ENCODE measurements at regions not wholly inside any gene's neighbourhood (a gene's known extent, or its start where the extent isn't known, plus 50 kb on each side); places are given as distances from the start of the nearest gene placed in this dataset.

DNA sequence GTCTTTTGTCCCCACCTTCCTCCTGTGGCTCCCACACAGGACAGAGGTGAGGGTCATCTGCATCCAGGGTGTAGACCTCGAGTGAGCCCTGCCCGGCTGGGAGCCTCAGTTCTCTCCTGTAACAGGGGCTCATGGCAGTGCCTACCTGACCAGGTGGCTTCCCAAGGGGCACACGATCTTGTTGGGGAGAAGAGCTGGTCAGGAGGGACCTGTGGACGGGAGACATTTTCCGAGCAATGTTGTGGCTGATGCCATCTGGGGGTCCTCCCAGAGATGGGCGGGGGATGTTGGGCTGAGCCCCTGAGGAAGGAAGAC, 51.9 kb downstream of the CEBPB start:
- in situ Hi-C loops (cut with MboI; ENCODE audit: low sequenced_read_pairs), result no loop called here

DNA sequence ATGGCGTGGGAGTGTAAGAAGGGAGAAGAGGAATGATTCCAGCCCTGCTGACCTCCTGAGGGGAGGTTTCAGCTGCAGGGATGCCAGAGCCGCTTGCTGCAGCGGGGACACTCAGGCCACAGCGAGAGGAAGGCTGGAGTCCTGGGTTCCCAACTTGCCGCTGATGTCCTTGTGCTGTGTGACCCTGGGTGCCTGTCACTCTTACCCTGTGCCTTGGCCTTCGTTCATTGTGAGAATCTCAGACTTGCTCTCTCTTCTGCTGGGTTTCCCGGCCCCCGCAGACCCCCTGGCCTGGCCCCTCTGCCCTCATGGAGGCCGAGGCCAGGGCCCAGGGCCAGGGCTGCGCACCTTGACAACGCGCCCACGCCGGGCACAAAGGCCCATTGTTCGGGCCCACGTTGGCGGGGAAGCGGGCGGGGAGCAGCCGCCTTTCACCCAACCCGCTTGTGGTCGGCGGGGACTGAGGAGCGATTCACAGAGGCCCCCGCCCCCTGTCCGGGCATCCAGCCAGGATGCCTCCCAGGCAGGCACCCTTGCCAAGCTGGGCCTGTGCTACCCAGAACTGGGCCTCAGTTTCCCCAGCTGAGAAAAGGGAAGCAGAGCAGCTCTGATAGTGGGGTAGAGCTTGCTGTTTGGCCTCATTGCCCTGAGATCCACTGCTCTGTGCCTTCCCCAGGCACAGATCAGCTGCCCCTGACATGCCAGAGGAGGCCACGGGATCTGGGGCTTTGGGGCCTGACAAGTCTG, 52.4 kb downstream of the CEBPB start:
- in situ Hi-C loops (cut with MboI; ENCODE audit: low sequenced_read_pairs), result no loop called here

DNA sequence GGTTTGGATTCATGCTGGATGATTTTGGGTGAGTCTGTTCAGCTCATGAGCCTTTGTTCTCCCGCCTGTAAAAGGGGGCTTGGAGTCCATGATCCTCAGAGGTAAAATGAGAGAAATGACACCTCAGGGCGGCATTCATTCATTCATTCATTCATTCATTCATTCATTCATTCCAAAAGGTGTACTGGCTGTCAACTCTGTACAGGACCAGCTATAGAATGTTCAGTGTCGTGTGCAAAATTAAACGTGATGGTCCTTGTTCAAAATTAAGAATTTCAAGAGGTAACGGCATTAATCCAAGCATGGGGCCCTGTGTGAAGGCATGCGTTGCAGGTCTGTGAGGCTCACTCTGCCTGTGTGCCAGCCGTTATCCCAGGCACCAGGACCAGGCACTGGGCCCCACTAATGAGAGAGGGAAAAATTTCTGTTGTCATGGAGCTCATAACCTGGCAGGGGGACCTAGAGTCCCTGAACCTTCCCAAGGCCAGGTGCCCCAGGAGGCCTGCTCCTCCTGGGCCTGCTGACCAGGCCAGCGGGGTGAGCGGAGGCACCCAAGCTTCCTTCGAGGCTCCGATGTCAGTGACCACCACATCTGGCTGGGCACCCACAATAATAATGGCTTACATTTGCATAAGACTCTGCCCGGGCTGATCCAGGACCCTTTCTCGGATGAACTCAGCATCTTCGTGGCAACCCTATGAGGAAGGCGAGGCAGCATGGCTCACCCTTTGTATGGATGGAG, 53.2 kb downstream of the CEBPB start:
- in situ Hi-C loops (cut with MboI; ENCODE audit: low sequenced_read_pairs), result no loop called here

DNA sequence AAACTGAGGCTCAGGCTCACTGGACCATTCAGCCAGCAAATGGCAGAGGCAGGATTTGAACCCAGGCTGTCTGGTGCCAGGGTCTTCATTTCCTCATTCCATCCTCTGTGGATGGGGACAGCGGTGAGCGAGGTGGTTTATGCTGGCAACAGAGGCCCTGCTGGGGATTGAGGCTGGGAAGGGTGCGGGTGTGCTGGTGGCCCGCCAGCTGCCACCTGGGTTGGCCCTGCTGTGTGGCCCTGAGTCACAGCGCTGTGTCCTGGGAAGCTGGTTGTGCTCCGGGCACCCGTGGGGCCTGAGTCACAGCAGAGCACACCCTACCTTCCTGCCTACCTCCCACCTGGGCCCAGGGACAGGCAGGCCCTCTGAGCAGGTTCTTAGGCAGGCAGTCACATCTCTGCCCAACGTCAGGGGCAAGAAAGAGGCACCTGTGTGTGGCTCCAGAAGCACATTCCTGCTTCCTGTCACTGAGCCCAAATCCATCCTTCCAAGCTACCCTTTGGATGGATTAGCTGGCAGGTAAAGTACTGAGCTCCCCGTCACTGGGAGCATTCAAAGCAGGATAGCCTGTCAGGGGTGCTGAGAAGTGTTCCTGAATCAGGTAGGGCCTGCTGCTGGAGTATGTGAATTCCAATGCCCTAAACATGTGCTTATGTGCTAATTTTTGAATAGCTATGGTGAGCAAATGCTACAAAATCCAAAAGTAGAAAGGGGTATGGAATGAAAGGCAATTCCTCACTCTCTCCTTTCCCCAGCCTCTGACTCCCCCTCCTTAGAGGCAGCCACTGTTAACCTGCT, 53.9 kb downstream of the CEBPB start:
- in situ Hi-C loops (cut with MboI; ENCODE audit: low sequenced_read_pairs), result no loop called here

DNA sequence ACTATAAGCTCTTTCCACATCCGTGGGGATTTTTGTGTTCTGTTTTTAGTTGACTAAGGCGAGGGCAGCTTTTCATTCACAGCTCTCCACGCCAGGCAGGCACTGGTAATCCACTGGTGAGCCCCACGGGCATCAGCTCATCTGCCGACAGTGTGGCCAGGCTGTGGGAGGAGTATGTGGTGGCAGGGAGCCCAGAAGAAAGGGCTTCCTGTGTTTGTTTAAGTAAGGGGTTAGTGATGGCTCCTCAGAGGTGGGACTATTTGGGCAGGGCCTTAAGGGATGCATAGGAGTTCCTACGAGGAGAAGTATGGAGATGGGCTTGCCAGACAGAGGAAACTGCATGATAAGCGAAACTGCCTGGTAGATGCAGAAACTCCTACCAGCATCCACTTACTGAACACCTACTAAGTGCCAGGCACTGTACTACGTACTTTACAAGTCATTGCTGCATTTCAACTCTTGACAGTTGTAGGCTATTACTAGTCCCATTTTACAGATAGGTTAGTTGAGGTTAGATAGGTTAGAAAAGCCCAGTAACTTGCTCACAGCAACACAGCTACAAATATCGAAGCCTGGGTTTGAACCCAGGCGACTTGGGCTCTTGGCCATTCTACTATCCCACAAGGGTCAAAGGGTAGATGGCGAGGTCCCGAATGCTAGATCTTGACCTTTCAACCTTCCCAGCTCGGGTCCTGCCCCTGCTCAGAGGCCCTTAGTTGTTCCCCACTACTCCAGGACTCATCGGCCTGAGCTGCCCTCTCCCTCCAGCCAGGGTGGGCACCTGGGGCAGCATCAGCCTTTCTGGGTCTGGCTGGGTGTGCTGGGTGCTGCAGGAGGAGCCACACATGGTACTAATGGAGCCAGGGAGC, 55.1 kb downstream of the CEBPB start:
- in situ Hi-C loops (cut with MboI; ENCODE audit: low sequenced_read_pairs), result no loop called here

DNA sequence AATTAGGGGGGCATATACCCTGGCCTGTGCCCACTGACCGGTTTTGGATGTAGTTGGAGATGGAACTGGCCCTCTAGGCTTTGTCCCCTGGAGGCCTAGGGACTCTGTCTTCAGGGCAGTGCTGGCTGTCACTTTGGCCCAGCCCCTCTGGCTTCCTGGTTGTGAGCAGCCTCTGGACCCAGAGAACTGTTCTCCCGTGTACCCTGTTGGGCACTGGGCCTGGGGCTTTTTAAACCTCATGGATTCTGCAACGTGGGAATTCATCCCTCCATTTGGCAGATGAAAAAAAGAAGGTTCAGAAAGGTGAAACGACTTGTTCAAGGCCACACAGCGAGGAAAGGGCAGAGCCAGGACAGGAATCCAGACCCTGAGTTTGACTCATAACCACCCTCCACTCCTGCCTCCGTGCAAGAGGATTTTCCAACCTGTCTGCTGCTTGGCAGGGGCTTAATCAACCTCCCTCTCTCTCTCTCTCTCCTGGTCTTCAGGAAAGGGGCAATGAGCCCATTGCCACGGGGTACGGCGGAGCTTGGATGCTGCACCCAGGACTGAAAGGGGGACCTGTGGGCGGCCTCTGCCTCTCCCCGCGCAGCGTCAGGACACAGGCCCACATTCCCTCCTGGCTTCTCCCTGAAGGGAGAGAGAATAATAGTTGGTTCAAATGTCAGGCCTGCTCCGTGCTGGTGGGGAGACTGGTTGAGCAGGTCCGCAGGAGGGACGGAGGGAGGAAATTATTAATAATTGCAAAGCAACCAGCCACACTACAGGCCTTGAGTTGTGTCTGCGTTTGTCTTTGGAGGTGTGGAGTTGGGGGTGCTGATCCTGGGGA, 56.0 kb downstream of the CEBPB start:
- in situ Hi-C loops (cut with MboI; ENCODE audit: low sequenced_read_pairs), result no loop called here

DNA sequence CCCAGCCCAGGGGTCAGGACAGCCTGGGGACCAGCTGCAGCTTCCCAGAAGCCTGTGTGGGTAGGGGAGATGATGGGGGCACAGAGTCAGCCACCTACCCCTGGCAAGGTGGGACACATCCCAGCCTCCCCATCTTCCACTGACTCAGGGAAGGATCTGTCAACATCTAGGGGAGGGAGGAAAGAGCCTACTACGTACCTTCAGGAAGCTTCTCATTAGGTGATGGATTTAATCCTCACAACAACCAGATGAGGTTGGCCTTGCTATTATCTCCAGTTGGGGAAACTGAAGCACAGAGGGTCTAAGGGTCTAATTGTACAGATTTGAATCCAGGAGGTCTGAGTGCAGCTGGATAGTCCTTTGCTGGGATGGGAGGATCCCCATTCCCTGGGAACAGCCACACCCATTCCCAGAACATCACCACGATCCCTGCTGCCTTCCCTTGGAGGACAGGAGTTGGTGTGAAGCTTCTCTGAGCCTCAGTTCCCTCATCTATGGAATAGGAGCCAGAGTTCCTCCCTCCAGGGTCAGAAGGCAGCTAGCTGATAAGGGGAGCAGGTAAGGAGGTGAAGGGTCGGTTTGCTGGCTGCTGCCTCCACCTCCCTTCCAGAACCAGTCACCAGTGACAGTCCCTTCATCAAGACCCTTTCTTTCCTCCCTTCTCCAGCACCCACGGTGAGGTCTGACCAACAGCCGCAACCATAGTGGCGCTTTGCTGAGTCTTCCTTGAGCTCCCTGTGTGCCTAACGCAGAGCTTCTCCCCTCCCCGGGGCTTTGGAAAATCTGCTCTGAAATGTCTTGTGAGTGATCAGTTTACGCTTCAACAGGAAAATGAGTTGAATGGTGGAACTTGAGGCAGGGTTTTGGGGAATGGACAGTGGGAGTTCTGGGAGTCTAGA, 56.8 kb downstream of the CEBPB start:
- in situ Hi-C loops (cut with MboI; ENCODE audit: low sequenced_read_pairs), result no loop called here

DNA sequence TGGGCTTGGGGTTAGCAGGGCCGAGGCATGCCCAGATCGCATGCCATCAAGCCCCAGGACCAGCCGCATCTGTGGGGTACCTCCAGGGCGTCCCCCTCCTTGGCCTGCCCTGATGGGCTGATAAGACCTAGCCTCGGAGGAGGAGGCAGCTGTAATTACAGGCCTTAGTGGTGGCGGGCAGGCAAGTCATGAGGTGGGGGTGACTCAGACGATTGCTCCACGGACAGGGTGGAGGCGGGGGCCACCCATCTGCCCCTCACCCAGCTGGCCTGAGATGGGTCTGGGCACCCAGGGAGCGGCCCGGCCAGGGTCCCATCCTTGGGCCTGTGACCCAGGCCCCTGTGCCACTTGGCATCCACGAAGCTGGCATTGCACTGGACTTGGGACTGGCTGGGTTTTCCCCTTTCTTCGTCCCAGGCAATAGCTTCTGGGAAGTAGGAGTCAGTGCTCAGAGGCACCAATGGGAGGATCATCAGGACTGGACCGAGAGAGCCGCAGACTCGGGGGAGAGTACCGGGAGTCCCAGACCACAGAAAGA, 57.5 kb downstream of the CEBPB start:
- in situ Hi-C loops (cut with MboI; ENCODE audit: low sequenced_read_pairs), result no loop called here

DNA sequence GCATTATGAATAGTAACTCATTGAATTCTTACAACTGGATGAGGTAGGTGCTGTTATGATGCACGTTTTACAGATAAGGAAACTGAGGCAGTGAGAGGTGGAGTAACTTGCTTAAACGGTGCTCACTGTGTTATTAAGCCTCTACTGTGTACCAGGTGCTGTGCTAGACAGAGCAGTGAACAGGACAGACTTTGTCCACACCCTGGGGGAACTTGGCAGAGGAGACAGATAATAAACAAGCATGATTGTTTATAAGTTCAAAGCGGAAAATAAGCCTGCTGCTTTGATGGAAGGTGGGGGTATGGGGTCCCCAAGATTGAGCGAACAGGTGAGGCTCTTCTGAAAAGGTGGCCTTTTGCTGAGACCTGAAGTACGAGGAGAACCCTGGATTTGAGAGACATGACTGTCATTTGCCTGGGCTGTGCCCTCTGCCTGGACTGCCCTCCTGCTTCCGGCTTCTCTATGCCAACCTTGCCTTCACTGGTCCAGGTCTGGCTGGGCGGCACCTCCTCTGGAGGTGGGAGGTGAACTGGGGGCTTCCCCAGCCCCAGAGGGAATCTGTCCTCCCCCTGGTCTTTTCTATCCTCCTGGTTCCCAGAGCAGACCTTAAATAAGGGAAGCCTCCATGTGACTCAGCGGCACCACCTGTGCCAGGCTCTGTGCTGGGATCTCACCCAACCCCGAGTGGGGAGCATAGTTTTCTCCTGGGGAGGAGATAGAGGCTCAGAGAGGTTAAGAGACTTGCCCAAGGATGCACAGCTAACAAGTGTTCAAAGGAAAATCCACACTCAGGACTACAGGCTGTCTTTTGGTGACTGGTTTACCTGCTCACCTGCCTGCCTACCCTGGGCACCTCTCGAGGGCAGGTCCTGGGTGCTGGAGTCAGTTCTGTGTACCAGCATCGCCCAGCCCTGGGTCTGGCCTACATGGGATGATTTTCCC, 59.1 kb downstream of the CEBPB start:
- in situ Hi-C loops (cut with MboI; ENCODE audit: low sequenced_read_pairs), result no loop called here

DNA sequence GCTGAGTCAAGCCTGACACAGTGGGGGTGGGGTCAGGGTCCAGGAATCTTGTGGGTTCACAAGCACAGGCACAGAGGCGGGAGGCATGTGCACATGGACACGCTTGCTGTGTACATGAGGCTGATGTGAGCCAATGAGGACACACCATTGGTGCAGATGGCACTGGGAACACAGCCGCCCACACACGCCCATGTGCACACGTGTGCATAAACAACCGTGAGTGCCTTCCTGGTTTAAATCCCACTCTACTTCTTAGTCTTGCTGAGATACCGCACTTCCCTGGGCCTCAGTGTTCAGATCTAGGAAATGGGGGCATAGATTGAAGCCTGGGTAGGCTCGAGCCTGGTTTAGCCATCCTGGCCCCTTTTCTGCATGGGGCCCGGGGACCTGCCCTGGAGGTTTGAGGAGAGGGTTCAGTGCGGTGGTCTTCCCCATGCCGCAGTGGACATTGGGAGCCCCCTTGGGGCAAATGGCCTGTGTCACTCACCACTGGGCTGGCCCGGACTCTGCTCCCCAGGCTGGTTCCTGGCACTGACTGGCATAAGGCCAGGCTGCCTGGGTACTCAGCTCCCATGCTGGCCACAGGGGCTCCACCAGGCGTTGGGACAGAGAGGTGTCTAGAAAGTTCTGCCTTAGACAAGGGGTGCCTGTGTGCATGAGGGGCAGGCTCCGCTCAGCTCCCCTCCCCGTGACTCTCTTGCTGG, 60.2 kb downstream of the CEBPB start:
- in situ Hi-C loops (cut with MboI; ENCODE audit: low sequenced_read_pairs), result no loop called here

DNA sequence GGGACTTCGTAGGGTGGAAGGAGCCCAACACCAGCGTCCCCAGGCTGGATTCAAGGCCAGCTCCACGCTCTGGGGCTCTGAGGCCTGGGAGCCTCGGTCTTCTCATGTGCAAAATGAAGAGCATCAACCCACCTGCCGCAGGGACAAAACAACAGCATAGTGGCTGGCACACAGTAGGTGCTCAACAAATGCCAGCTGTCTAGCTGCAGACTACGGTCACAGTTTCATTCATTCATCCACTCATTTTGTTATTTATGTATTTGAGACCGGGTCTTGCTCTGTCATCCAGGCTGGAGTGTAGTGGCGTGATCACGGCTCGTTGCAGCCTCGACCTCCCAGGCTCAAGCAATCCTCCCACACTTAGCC, 60.7 kb downstream of the CEBPB start:
- in situ Hi-C loops (cut with MboI; ENCODE audit: low sequenced_read_pairs), result no loop called here

DNA sequence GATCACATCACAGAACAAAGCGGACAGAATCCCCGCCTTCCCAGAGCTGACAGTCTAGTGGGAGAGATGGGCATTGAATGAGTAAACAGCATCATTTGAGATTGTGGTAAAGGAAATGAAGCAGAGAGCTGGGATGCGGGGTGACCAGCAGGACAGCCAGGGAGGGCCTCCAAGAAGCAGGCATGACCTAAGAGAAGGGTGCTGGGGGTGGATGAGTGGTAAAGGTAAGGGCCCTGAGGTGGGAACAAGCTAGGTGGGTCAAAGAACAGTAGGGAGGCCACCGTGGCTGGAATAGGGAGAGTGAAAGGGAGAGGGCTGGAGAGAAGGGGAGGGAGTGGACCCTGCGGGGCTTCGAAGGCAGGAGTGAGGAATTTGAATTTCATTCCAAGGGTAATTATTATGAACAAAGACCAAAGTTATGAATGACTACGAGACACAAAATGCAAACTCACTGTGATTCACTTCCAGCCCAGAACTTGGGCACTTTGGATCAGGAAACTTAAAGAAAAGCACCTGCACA, 61.4 kb downstream of the CEBPB start:
- in situ Hi-C loops (cut with MboI; ENCODE audit: low sequenced_read_pairs), result no loop called here

DNA sequence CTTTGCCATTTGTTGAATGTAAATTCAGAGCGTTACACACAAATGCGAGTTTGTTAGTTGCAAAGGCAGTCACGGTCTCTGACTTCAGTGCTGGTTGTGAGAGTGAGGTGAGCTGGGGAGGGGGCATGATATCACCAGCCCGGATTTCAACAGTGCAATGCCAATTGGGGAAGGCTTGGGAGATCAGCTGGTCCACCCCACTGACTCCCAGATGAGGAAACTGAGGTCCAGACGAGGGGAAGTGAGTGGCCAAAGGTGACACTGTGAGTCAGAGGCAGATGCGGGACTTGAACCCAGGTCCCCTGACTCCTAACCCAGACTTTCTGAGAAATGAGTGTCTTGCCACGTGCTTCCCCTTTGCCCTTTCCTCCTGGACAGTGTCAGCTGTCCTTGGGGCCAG, 62.1 kb downstream of the CEBPB start:
- in situ Hi-C loops (cut with MboI; ENCODE audit: low sequenced_read_pairs), result no loop called here

DNA sequence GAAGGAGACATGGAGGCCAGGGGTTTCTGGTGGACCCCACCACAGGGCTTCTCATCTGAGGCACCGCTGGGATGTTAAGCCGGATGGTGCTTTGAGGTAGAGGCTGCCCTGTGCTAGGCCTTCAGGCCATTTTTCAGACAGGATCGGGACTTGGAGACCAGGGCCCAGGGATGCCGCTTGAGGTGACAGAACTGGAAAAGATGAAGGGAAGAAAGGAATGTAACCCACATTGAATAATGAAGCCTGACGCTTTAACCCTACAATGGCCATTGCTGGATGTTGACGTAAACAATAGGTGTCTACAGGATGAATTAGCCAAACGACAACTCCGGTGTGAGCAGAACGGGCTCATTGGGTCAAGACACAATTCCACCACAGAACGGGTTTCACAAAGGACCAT, 62.5 kb downstream of the CEBPB start:
- in situ Hi-C loops (cut with MboI; ENCODE audit: low sequenced_read_pairs), result no loop called here

DNA sequence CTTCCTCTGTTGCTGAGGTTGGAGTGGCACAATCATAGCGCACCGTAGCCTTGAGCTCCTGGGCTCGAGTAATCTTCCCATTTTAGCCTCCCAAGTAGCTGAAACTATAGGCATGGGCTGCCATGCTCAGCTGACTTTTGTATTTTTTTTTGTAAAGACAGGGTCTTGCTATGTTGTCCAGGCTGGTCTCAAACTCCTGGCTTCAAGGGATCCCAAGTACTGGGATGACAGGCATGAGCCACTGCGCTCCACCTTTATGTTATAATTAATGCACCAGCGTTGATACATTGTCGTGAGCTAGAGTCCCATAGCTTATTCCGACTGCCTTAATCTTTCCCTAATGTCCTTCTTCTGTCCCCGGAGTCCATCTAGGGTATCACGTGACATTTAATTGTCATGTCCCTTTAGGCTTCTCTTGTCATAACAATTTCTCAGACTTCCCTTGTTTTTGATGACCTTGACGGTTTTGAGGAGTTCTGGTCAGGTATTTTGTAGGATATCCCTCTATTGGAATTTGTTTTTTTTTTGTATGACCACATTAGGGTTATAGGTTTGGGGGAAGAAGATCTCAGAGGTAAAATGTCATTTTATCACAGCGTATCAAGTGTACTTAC, 63.9 kb downstream of the CEBPB start:
- in situ Hi-C loops (cut with MboI; ENCODE audit: low sequenced_read_pairs), result no loop called here

DNA sequence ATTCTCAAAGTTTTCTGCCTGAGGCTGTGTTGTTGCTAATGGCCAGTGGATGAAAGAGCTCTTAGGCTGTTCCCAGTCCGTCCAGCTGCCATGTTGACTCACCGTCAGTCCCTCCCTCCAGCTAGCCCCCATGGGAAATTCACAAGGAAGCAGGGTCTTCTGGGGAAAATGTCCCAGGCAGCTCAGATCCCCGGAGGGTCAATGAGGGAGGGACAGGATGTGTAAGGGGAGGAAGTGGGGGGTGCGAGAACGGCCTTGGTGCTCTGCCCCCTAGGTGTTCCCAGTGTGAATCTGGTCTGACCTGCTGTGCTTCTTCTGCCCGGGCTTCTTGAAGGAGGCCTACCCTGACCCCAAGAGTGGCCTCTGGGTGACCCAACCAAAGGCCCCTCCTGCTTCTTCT, 65.9 kb downstream of the CEBPB start:
- in situ Hi-C loops (cut with MboI; ENCODE audit: low sequenced_read_pairs), result no loop called here

DNA sequence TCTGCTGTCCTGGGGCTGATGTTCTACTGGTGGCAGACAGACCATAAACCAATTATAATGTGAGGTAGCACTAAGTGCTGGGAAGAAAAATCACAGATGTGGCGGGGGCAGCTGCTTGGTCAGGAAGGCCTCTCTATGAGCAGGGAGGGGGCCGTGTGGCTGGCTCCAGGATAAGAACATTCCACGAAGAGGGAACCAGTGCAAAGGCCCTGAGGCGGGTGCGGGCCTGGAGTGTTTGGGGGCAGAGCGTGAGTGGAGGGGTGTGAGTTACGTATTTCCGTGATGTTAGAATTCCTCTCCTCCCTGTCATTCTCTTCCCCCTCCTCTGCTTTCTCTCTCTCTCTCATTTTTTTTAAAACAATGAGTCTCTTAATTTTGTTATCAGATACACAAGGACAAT, 67.2 kb downstream of the CEBPB start:
- in situ Hi-C loops (cut with MboI; ENCODE audit: low sequenced_read_pairs), result no loop called here
